T-helper 2 cell treated with Interferon-gamma antibody and Interleukin-4, amounts not matched to agents 5 μg/mL and 100 μg/mL, for 36 hours (primary cell): ENCODE measurements at regions not wholly inside any gene's neighbourhood (a gene's known extent, or its start where the extent isn't known, plus 50 kb on each side); places are given as distances from the start of the nearest gene placed in this dataset.
"Not testable (repeated sequence)": the region's sequence is repeated elsewhere in the genome, so short reads cannot be mapped to it uniquely, and the experiment has no call there.

ENCODE experiments used
- DNase-seq: peaks from one replicate; pipeline ENCODE4 v3.0.0; 2021; ENCODE audit warnings: low spot score
- H3K27ac Mint-ChIP-seq: one replicate; pipeline ENCODE4 v1.8.0; 2021; ENCODE audit warnings: mild to moderate bottlenecking, mixed read lengths
- H3K27me3 Mint-ChIP-seq: one replicate; pipeline ENCODE4 v1.8.0; 2021; ENCODE audit warnings: low read depth, mixed read lengths
- H3K36me3 Mint-ChIP-seq: one replicate; pipeline ENCODE4 v1.8.0; 2021; ENCODE audit warnings: low read depth, mixed read lengths
- H3K4me1 Mint-ChIP-seq: one replicate; pipeline ENCODE4 v1.8.0; 2021; ENCODE audit warnings: low read depth, mixed read lengths
- H3K4me3 Mint-ChIP-seq: one replicate; pipeline ENCODE4 v1.8.0; 2022; ENCODE audit warnings: mild to moderate bottlenecking, moderate library complexity, mixed read lengths
- H3K9me3 Mint-ChIP-seq: one replicate; pipeline ENCODE4 v1.8.0; 2021; ENCODE audit warnings: mixed read lengths

- not testable (repeated sequence) for H3K27ac Mint-ChIP-seq, H3K36me3 Mint-ChIP-seq, H3K9me3 Mint-ChIP-seq, H3K4me3 Mint-ChIP-seq, H3K4me1 Mint-ChIP-seq, DNase-seq, H3K27me3 Mint-ChIP-seq
Measured at GRCh38 chr17:20633268-20634059, 53.9 kb downstream of the CDRT15L2 start.

DNA sequence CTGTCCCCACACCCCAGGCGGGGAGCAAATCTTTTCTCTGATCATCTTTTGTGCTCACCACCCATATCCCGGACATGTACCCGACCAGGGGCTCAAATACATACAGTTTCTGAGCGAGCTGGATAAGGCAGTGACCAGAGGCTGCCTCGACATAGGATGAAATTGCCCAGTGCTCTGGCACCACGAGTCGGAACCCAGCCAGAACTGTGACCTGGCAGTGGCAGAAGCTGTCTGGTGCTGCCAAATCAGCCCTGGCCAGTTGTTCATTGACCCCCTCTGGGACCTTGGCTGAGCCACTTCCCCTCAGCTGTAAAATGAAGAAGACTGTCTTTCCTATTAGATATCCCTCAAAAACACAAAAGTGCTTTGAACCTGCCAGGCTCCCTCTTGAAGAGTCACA, 60.6 kb downstream of the CDRT15L2 start:
- H3K4me1 Mint-ChIP-seq, H3K27me3 Mint-ChIP-seq: not testable (repeated sequence)

GRCh38 chr17:20646661-20647272, 67.2 kb downstream of the CDRT15L2 start:
- DNase-seq, H3K27me3 Mint-ChIP-seq, H3K36me3 Mint-ChIP-seq, H3K27ac Mint-ChIP-seq, H3K9me3 Mint-ChIP-seq, H3K4me3 Mint-ChIP-seq: not testable (repeated sequence)
- peaks cover 24% of the 10 kb centered on the region for H3K4me1 Mint-ChIP-seq

More for the DNA sequence above, 60.6 kb downstream of the CDRT15L2 start:
- H3K36me3 Mint-ChIP-seq, DNase-seq, H3K9me3 Mint-ChIP-seq, H3K27ac Mint-ChIP-seq, H3K4me3 Mint-ChIP-seq: not testable (repeated sequence)

DNA sequence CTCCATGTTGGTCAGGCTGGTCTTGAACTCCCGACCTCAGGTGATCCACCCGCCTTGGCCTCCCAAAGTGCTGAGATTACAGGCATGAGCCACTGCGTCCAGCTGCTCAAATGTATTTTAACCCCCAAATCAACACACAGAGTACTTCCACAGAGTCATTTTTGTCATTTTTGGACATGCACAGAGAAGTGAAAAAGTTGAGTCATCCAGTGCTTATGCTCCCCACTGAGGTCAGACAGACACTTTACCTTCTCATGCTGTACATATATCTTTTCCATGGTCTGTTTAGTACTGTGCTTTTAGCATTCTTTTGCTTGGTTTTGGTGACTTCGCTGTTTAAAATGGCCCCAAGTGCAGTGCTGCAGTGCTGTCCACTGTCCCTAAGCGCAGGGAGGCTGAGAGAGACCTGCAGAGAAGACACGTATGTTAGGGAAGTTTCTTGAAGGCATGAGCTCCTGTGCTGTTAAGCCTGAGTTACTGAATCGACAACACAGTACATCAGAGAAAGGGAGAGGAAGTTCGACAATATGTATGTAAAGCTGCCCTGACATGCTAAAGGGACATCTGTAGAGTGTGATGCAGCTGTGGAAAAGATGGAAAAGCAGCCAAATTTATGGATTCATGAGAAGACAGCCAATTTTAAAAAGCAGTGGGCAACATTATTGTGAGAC, 69.7 kb downstream of the CDRT15L2 start:
- H3K4me3 Mint-ChIP-seq, H3K36me3 Mint-ChIP-seq, DNase-seq, H3K27me3 Mint-ChIP-seq, H3K9me3 Mint-ChIP-seq: not testable (repeated sequence)
- Mint-ChIP-seq H3K27ac (peak overlapping the region; percentile 12), H3K4me1 (peaks cover 27% of the 10 kb centered on the region)

DNA sequence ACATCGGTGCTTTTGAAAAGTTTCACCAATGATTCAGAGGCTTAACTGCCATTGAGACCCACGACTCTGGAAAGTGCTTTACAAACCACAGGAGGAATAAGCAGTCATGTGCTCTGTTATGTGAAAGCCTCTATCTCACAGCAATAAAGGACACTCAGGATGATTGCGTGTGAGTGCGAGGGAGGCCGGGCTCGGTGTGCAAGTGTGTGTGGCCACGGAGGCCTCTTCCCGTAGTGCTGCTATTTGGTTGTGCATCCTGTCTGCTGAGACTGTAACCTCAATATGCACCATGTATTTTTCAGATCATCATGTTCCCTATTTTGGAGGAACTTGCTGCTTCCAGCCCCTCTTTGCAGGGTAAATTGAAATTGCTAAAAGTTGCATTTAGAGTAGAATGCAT, 71.5 kb downstream of the CDRT15L2 start:
- not testable (repeated sequence) for H3K27ac Mint-ChIP-seq, H3K36me3 Mint-ChIP-seq, H3K27me3 Mint-ChIP-seq, H3K9me3 Mint-ChIP-seq
- peak; percentile 17 for DNase-seq
- peaks cover 24% of the 10 kb centered on the region for H3K4me1 Mint-ChIP-seq
- H3K4me3 Mint-ChIP-seq = peak overlapping the region; percentile 15

DNA sequence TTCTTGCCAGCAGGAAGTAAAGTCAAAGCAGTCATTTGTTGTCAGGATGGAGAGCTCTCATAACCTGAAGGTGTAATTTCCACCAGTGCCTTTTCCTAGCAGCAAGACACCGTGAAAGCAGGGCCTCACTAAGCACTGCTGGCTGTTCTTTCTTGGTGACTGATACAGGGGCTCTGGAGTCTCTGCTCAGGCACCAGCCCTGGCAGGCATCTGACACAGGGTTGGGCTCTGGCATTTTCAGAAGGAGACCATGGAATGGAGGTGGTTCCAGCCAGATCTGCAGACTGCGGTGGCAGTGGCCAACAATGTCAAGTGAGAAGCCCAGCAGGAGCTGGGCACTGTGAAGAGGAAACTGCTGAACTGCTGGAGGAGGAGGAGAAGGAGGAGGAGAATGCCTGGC, 72.2 kb downstream of the CDRT15L2 start:
- not testable (repeated sequence) for H3K36me3 Mint-ChIP-seq, DNase-seq, H3K9me3 Mint-ChIP-seq, H3K27me3 Mint-ChIP-seq
- Mint-ChIP-seq H3K4me3 (peak overlapping the region; percentile 28), H3K4me1 (peaks cover 21% of the 10 kb centered on the region), H3K27ac (peak overlapping the region; percentile 80)

DNA sequence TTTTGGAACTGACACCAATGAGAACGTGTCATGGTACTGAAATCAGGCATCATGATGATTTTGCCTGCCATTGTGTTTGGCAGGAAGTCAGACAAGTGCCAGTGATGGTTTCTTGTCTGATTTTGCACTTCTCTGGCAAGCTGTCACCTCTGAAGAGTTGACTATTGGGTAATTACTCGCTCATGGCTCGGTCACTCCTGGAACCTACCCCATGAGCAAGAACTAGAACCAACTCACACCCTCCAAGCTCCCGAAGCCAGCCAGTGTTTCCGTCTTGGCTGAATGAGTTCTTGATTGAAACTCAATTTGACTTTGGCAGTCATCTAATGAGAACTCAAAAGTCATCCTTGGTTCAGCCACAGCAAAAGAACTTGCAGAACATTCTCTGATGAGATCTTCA, 73.9 kb downstream of the CDRT15L2 start:
- peaks cover 21% of the 10 kb centered on the region for H3K4me1 Mint-ChIP-seq
- not testable (repeated sequence) for DNase-seq, H3K27me3 Mint-ChIP-seq, H3K4me3 Mint-ChIP-seq, H3K36me3 Mint-ChIP-seq, H3K27ac Mint-ChIP-seq, H3K9me3 Mint-ChIP-seq

- H3K4me3 Mint-ChIP-seq = not testable (repeated sequence)
Measured at GRCh38 chr17:20654114-20654513, 74.6 kb downstream of the CDRT15L2 start.

DNA sequence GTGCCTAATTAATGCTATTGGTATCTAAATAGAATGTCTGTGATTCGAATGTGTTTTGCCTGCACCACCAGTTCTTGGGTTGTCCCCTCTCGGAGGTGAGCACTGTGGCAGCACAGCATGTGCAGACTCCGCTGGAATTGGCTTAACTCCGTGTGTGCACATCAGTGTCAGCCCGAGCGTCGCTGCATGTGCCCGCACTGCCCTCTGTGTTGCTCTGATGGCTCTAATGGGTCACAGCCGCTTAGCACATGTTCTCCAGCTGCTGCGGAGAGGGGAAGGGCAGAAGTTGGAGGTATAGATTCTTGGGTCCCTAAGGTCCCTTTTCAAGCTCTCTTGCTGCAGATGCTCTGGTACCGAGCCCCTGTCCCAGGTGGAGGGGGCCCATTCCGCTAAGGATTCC, 75.1 kb downstream of the CDRT15L2 start:
- H3K36me3 Mint-ChIP-seq, DNase-seq, H3K9me3 Mint-ChIP-seq, H3K27me3 Mint-ChIP-seq, H3K4me3 Mint-ChIP-seq, H3K27ac Mint-ChIP-seq: not testable (repeated sequence)
- H3K4me1 Mint-ChIP-seq = peaks cover 16% of the 10 kb centered on the region

More at GRCh38 chr17:20654114-20654513, 74.6 kb downstream of the CDRT15L2 start:
- not testable (repeated sequence) for H3K27me3 Mint-ChIP-seq, H3K9me3 Mint-ChIP-seq, H3K36me3 Mint-ChIP-seq, H3K27ac Mint-ChIP-seq, DNase-seq
- peaks cover 19% of the 10 kb centered on the region for H3K4me1 Mint-ChIP-seq

- not testable (repeated sequence) for DNase-seq, H3K9me3 Mint-ChIP-seq, H3K4me1 Mint-ChIP-seq, H3K27me3 Mint-ChIP-seq, H3K36me3 Mint-ChIP-seq, H3K4me3 Mint-ChIP-seq, H3K27ac Mint-ChIP-seq
Measured at GRCh38 chr17:20665103-20665955, 85.8 kb downstream of the CDRT15L2 start.

DNA sequence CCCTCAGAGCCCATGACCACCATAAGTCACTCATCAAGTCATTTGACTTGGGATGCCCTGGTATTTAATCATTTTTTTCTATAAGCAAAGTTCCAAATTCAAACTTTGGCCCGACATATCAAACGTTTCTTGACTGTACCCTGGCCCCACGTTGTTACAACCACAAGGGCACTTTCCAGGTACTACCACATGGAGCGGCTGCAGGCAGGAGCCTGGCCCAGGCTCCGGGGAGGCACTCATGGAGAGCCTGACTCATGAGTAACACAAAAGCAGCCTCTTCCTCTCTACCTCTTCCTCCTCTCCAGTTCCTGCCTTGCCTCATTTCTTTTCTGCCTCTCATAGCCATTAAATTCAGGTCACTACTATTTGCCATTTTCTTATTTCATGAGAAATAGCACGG, 87.2 kb downstream of the CDRT15L2 start:
- DNase-seq, H3K9me3 Mint-ChIP-seq, H3K27ac Mint-ChIP-seq: not testable (repeated sequence)

DNA sequence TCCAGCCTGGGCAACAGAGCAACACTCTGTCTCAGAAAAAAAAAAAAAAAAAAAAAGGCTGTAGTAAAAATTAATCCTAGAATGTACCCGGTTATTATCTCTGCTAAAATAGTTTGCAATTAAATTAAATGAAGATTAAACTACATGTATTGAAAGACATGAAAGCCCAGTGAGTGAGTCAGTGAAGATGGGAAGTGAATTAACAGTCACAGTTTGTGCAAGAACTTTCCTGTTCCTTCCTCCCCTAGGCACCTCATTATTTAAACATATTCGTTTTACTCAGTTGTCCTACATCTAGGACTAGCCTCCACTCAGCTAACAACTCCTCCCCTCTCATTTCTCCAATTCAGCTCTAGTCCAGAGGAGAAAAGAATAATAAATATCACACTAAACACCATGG, 88.2 kb downstream of the CDRT15L2 start:
- not testable (repeated sequence) for H3K27ac Mint-ChIP-seq, H3K4me1 Mint-ChIP-seq, H3K36me3 Mint-ChIP-seq, H3K9me3 Mint-ChIP-seq, DNase-seq, H3K27me3 Mint-ChIP-seq, H3K4me3 Mint-ChIP-seq

More for the DNA sequence above, 87.2 kb downstream of the CDRT15L2 start:
- H3K4me1 Mint-ChIP-seq, H3K4me3 Mint-ChIP-seq, H3K27me3 Mint-ChIP-seq, H3K36me3 Mint-ChIP-seq: not testable (repeated sequence)

DNA sequence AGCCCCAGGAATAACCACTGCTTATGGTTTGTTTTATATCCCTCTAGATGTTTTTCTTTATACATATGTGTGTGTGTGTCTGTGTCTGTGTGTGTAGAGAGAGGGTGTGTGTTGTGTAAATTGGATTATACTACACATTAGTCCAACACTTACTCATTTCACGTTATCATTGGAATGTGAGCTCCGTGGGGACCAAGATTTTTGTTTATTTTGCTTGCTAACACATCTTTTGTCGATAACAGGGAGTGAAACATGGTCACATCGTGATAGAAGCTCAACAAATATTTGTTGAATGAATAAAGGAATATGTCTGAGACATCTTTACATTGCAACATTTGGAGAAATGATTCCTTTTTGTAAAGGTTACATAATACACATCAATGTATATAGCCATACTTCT, 88.8 kb downstream of the CDRT15L2 start:
- H3K27ac Mint-ChIP-seq, DNase-seq, H3K4me1 Mint-ChIP-seq, H3K36me3 Mint-ChIP-seq, H3K27me3 Mint-ChIP-seq, H3K9me3 Mint-ChIP-seq, H3K4me3 Mint-ChIP-seq: not testable (repeated sequence)

GRCh38 chr17:20668868-20669267, 89.3 kb downstream of the CDRT15L2 start:
- not testable (repeated sequence) for H3K4me3 Mint-ChIP-seq, H3K27ac Mint-ChIP-seq, H3K4me1 Mint-ChIP-seq, H3K9me3 Mint-ChIP-seq, H3K36me3 Mint-ChIP-seq, DNase-seq, H3K27me3 Mint-ChIP-seq
